Fibroblast of lung (primary cell): ENCODE measurements at regions not wholly inside any gene's neighbourhood (a gene's known extent, or its start where the extent isn't known, plus 50 kb on each side); places are given as distances from the start of the nearest gene placed in this dataset.

Experiments used
- DNase-seq, 2 donors: peaks; one replicate each; pipeline versions ENCODE4 v3.0.0 to v3.0.0-alpha.2; 2010; ENCODE audit warnings: low read depth in 2 of 2
- H2AFZ ChIP-seq: 2 replicates; pipeline ENCODE4 v1.5.1; 2012; ENCODE audit warnings: low read length, control low read depth, inconsistent platforms
- H3K27ac ChIP-seq: 2 replicates; pipeline ENCODE4 v1.5.1; 2011; ENCODE audit warnings: low read length, control low read depth; ENCODE audit not compliant: insufficient read depth
- H3K27me3 ChIP-seq: 2 replicates; pipeline ENCODE4 v1.5.1; 2011; ENCODE audit warnings: mild to moderate bottlenecking, low read length; ENCODE audit not compliant: control insufficient read depth, insufficient read depth
- H3K36me3 ChIP-seq: 2 replicates; pipeline ENCODE4 v1.5.1; 2011; ENCODE audit warnings: low read length; ENCODE audit not compliant: control insufficient read depth, insufficient read depth
- H3K4me1 ChIP-seq: 2 replicates; pipeline ENCODE4 v1.5.1; 2011; ENCODE audit warnings: low read length; ENCODE audit not compliant: control insufficient read depth, insufficient read depth; ENCODE audit errors: extremely low read depth
- H3K4me2 ChIP-seq: 2 replicates; pipeline ENCODE4 v1.5.1; 2011; ENCODE audit warnings: low read length, control low read depth; ENCODE audit not compliant: insufficient read depth; ENCODE audit errors: extremely low read depth
- H3K4me3 ChIP-seq, 4 experiments: fragments of 200-600 bp in 1 of 4; sonication (generic) in 1 of 4; replicated peaks in 1 of 4; 2 replicates each; pipeline ENCODE4 v1.5.1; 2011 to 2016; ENCODE audit warnings: low read length in 4 of 4, low read depth in 3 of 4, mild to moderate bottlenecking in 3 of 4, control low read depth in 2 of 4, inconsistent platforms in 1 of 4, mixed read lengths in 1 of 4; ENCODE audit not compliant: insufficient read depth in 1 of 4; ENCODE audit errors: control extremely low read depth in 1 of 4
- H3K79me2 ChIP-seq: 2 replicates; pipeline ENCODE4 v1.5.1; 2012; ENCODE audit warnings: mild to moderate bottlenecking, low read length, inconsistent platforms; ENCODE audit not compliant: control insufficient read depth, insufficient read depth
- H3K9ac ChIP-seq: 2 replicates; pipeline ENCODE4 v1.5.1; 2011; ENCODE audit warnings: mild to moderate bottlenecking, low read length, control low read depth; ENCODE audit not compliant: insufficient read depth
- H3K9me3 ChIP-seq: 2 replicates; pipeline ENCODE4 v1.5.1; 2012; ENCODE audit warnings: low read depth, low read length; ENCODE audit not compliant: control insufficient read depth, insufficient read depth
- H4K20me1 ChIP-seq: 2 replicates; pipeline ENCODE4 v1.5.1; 2011; ENCODE audit warnings: low read length; ENCODE audit not compliant: control insufficient read depth, insufficient read depth; ENCODE audit errors: extremely low read depth
- CTCF ChIP-seq, 2 donors: IDR thresholded peaks in 1 of 2; conservative IDR thresholded peaks in 1 of 2; 1 replicate in 1 of 2; 2 replicates in 1 of 2; pipeline ENCODE4 v1.5.1; 2011 to 2012; ENCODE audit warnings: low read length in 2 of 2, control low read depth in 1 of 2, inconsistent platforms in 1 of 2, low read depth in 1 of 2, mild to moderate bottlenecking in 1 of 2
- EZH2 ChIP-seq: IDR thresholded peaks from 2 replicates; pipeline ENCODE4 v1.5.1; 2012; ENCODE audit warnings: low read length, control low read depth, mild to moderate bottlenecking; ENCODE audit errors: missing control alignments

- no peaks in the 10 kb centered on the region for H3K4me1 ChIP-seq
- no peaks in the 10 kb centered on the region for H3K9me3 ChIP-seq
- H3K4me2 ChIP-seq, result no peak overlapping the region
- H2AFZ ChIP-seq, result no peak overlapping the region
- no peak overlapping the region for H3K27ac ChIP-seq
- H3K79me2 ChIP-seq, result no peaks in the 10 kb centered on the region
- no peak overlapping the region for H3K4me3 ChIP-seq
- peak; percentile 2 to 76 for DNase-seq
- no peak overlapping the region for H3K9ac ChIP-seq
- H3K36me3 ChIP-seq, result no peaks in the 10 kb centered on the region
- no peaks in the 10 kb centered on the region for H3K27me3 ChIP-seq
- TF ChIP-seq CTCF (conservative IDR thresholded peaks at IDR 0.05 in 1 of 2, IDR thresholded peaks at IDR 0.05 in 1 of 2; ENCODE audit: low read depth in 1 of 2, low read length in 2 of 2) (peak in 1 of 2 donors; percentile 28), EZH2 (no peak)
- H4K20me1 ChIP-seq, result no peaks in the 10 kb centered on the region
Observed at GRCh38 chr12:16939871-16940306, 333.9 kb upstream of the LMO3 start.

DNA sequence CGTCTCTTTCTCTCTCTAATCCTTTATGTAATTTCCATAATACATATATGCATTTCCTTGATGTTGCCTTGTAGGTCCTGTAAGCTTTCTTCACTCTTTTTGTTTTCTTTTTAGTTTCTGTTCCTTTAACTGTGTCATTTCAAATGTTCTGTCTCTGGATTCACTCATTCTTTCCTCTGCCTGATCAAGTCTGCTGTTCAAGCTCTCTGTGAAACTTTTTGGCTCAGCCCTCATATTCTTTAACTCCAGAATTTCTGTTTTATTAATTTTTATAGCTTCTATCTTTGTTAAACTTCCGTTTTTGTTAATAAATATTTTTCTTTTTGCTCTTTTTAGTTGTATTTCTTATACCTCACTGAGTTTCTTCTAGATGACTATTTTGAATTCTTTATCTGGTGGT, 321.3 kb upstream of the LMO3 start:
- H3K79me2 ChIP-seq, result no peaks in the 10 kb centered on the region
- no peak overlapping the region for H2AFZ ChIP-seq
- no peak overlapping the region for H3K27ac ChIP-seq
- DNase-seq, result no peak
- no peaks in the 10 kb centered on the region for H4K20me1 ChIP-seq
- no peaks in the 10 kb centered on the region for H3K9me3 ChIP-seq
- H3K9ac ChIP-seq, result no peak overlapping the region
- TF ChIP-seq CTCF (conservative IDR thresholded peaks at IDR 0.05 in 1 of 2, IDR thresholded peaks at IDR 0.05 in 1 of 2; ENCODE audit: low read depth in 1 of 2, low read length in 2 of 2), result no peak
- no peak for TF ChIP-seq EZH2
- no peaks in the 10 kb centered on the region for H3K4me1 ChIP-seq
- no peak overlapping the region for H3K4me3 ChIP-seq
- no peaks in the 10 kb centered on the region for H3K27me3 ChIP-seq
- H3K4me2 ChIP-seq, result no peak overlapping the region
- H3K36me3 ChIP-seq, result no peaks in the 10 kb centered on the region

GRCh38 chr12:16920451-16920850, 314.5 kb upstream of the LMO3 start:
- no peaks in the 10 kb centered on the region for H3K4me1 ChIP-seq
- no peak for DNase-seq
- no peaks in the 10 kb centered on the region for H4K20me1 ChIP-seq
- no peaks in the 10 kb centered on the region for H3K79me2 ChIP-seq
- TF ChIP-seq CTCF (conservative IDR thresholded peaks at IDR 0.05 in 1 of 2, IDR thresholded peaks at IDR 0.05 in 1 of 2; ENCODE audit: low read depth in 1 of 2, low read length in 2 of 2) (no peak), EZH2 (no peak)
- H3K4me3 ChIP-seq, result no peak overlapping the region
- H3K4me2 ChIP-seq, result no peak overlapping the region
- H3K27ac ChIP-seq, result no peak overlapping the region
- H2AFZ ChIP-seq, result no peak overlapping the region
- no peaks in the 10 kb centered on the region for H3K36me3 ChIP-seq
- H3K9ac ChIP-seq, result no peak overlapping the region
- H3K27me3 ChIP-seq, result no peaks in the 10 kb centered on the region
- H3K9me3 ChIP-seq, result no peaks in the 10 kb centered on the region
